Chondrocyte (in vitro differentiated cells): ENCODE measurements at regions not wholly inside any gene's neighbourhood (a gene's known extent, or its start where the extent isn't known, plus 50 kb on each side); places are given as distances from the start of the nearest gene placed in this dataset.

Source experiments
- DNase-seq: peaks from one replicate; pipeline ENCODE4 v3.0.0; 2021; ENCODE audit warnings: mixed read lengths, low spot score
- H3K27ac Mint-ChIP-seq: one replicate; pipeline ENCODE4 v1.8.0; 2021; ENCODE audit warnings: mild to moderate bottlenecking, moderate library complexity, mixed read lengths; ENCODE audit not compliant: unreplicated experiment
- H3K27me3 Mint-ChIP-seq: 2 replicates; pipeline ENCODE4 v1.8.0; 2021; ENCODE audit warnings: low read depth, mixed read lengths
- H3K36me3 Mint-ChIP-seq: 2 replicates; pipeline ENCODE4 v1.8.0; 2021; ENCODE audit warnings: low read depth, mixed read lengths
- H3K4me1 Mint-ChIP-seq: 2 replicates; pipeline ENCODE4 v1.8.0; 2021; ENCODE audit warnings: low read depth, mild to moderate bottlenecking, mixed read lengths
- H3K4me3 Mint-ChIP-seq: one replicate; pipeline ENCODE4 v1.8.0; 2021; ENCODE audit warnings: mild to moderate bottlenecking, moderate library complexity, mixed read lengths; ENCODE audit not compliant: unreplicated experiment
- H3K9me3 Mint-ChIP-seq: 2 replicates; pipeline ENCODE4 v1.8.0; 2021; ENCODE audit warnings: low read depth, mixed read lengths
- TF ChIP-seq, protein P1 (sequence below): fragments of 200-600 bp; sonication (generic); IDR thresholded peaks from 2 replicates; pipeline ENCODE4 v1.5.0; 2021; ENCODE audit warnings: antibody characterized with exemption, mild to moderate bottlenecking, moderate library complexity

GRCh38 chr7:119105381-119105780 is 880.9 kb downstream of the ANKRD7 start:
- Mint-ChIP-seq H3K4me1 (no peaks in the 10 kb centered on the region), H3K27ac (no peak overlapping the region), H3K9me3 (peaks cover 12% of the 10 kb centered on the region), H3K36me3 (no peaks in the 10 kb centered on the region), H3K27me3 (peaks cover 5% of the 10 kb centered on the region), H3K4me3 (no peak overlapping the region)
- DNase-seq = no peak
- TF ChIP-seq, protein P1, sequence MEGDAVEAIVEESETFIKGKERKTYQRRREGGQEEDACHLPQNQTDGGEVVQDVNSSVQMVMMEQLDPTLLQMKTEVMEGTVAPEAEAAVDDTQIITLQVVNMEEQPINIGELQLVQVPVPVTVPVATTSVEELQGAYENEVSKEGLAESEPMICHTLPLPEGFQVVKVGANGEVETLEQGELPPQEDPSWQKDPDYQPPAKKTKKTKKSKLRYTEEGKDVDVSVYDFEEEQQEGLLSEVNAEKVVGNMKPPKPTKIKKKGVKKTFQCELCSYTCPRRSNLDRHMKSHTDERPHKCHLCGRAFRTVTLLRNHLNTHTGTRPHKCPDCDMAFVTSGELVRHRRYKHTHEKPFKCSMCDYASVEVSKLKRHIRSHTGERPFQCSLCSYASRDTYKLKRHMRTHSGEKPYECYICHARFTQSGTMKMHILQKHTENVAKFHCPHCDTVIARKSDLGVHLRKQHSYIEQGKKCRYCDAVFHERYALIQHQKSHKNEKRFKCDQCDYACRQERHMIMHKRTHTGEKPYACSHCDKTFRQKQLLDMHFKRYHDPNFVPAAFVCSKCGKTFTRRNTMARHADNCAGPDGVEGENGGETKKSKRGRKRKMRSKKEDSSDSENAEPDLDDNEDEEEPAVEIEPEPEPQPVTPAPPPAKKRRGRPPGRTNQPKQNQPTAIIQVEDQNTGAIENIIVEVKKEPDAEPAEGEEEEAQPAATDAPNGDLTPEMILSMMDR = no peak

DNA sequence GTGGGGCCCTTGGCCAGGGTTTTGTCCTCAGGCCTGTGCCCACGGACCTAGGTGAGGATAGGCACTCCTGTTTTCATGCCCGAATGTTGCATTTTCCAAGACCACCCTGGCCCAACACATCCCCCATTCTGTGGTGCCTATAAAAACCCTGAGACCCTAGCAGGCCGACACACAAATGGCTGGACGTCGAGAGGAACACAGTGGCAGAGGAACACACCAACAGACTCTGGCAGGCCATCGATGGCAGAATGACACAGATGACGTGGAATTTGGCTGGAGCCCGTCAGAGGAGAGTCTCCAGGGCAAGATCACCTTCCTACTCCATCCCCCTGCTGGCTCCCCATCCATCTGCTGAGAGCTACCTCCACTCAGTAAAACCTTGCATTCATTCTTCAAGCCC is 898.8 kb downstream of the ANKRD7 start:
- TF ChIP-seq, protein P1 = no peak
- DNase-seq = no peak

GRCh38 chr7:119127706-119128105 is 903.2 kb downstream of the ANKRD7 start:
- no peak for DNase-seq
- TF ChIP-seq, protein P1 = no peak
- H3K4me3 Mint-ChIP-seq = no peak overlapping the region
- H3K36me3 Mint-ChIP-seq = no peaks in the 10 kb centered on the region
- no peaks in the 10 kb centered on the region for H3K27me3 Mint-ChIP-seq
- H3K9me3 Mint-ChIP-seq = no peaks in the 10 kb centered on the region
- no peak overlapping the region for H3K27ac Mint-ChIP-seq
- no peaks in the 10 kb centered on the region for H3K4me1 Mint-ChIP-seq

More for the DNA sequence above, 898.8 kb downstream of the ANKRD7 start:
- H3K4me1 Mint-ChIP-seq = no peaks in the 10 kb centered on the region
- no peak overlapping the region for H3K4me3 Mint-ChIP-seq
- no peaks in the 10 kb centered on the region for H3K27me3 Mint-ChIP-seq
- H3K27ac Mint-ChIP-seq = no peak overlapping the region
- H3K9me3 Mint-ChIP-seq = peaks cover 5% of the 10 kb centered on the region
- no peaks in the 10 kb centered on the region for H3K36me3 Mint-ChIP-seq

- no peaks in the 10 kb centered on the region for H3K27me3 Mint-ChIP-seq
- no peaks in the 10 kb centered on the region for H3K9me3 Mint-ChIP-seq
- TF ChIP-seq, protein P1 = no peak
- DNase-seq = no peak
- H3K4me3 Mint-ChIP-seq = no peak overlapping the region
- H3K27ac Mint-ChIP-seq = no peak overlapping the region
- no peaks in the 10 kb centered on the region for H3K4me1 Mint-ChIP-seq
- no peaks in the 10 kb centered on the region for H3K36me3 Mint-ChIP-seq
Measured at GRCh38 chr7:119132436-119132835, 907.9 kb downstream of the ANKRD7 start.

DNA sequence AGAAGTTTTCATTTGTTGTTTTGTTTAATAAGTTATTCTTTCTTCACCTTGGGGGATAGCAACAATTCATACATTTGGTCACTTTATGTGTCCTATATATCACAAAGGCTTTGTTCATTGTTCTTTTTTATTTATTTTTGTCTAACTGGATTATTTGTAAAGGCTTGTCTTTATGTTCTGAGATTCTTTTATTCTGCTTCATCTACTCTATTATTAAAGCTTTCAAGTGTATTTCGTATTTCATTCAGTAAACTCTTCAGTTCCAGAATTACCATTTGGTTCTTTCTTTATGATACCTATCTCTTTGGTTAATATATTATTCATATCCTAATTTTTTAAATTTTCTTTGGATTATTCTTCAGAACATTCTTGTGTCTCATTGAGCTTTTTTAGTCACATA is 942.9 kb downstream of the ANKRD7 start:
- no peak for DNase-seq
- peaks cover 41% of the 10 kb centered on the region for H3K9me3 Mint-ChIP-seq
- H3K27ac Mint-ChIP-seq = no peak overlapping the region
- TF ChIP-seq, protein P1 = no peak
- H3K4me1 Mint-ChIP-seq = no peaks in the 10 kb centered on the region
- H3K27me3 Mint-ChIP-seq = no peaks in the 10 kb centered on the region
- no peak overlapping the region for H3K4me3 Mint-ChIP-seq
- H3K36me3 Mint-ChIP-seq = peaks cover 2% of the 10 kb centered on the region
